ENCODE measurements at regions not wholly inside any gene's neighbourhood (a gene's known extent, or its start where the extent isn't known, plus 50 kb on each side); places are given as distances from the start of the nearest gene placed in this dataset.

DNA sequence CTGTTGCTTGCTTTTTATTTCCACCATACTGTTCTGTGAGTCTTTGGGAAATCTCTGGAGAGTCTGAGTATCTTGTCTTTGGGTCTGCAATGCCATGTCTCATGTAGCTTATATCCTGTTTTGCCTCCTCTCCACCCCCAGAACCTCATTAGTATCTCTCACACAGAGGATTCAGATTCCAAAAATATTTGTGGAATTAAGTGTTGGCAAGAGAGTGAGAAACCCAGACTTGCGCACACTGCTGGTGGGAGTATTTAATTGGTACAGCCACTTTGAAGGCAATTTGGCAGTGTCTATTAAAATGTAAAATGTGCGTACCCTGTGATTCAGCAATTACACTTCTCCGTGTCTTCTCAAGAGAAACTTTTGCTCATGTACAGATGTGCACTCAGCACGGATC is 68.6 kb downstream of the ZNF621 start:
- peak; percentile 90 for DNase-seq

DNA sequence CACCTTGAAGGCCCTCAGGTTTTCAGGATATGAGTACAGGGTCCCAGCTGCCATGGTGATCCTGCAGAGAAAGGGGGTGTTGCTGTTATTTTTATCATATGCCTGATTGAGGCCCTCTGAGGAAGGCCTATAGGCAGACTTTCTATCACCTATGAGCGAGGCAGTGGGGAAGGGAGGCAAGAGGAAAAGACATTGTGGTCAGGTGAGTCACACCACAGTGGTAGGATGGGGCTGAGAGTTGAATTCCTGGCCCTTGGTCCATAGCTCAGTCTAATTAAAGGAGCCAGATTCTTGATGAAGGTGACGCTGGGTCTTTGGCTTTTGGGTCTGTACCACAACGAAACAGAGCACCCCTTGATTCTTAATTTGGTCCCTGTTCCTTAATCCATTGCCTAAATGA is 72.7 kb downstream of the ZNF621 start:
- peak; percentile 44 for DNase-seq

GRCh38 chr3:40598338-40598737 is 73.6 kb downstream of the ZNF621 start:
- DNase-seq = no peak

GRCh38 chr3:40598962-40599361 is 74.2 kb downstream of the ZNF621 start:
- DNase-seq = no peak

- DNase-seq = no peak
Measured at GRCh38 chr3:40602778-40603385, 78.1 kb downstream of the ZNF621 start.

DNA sequence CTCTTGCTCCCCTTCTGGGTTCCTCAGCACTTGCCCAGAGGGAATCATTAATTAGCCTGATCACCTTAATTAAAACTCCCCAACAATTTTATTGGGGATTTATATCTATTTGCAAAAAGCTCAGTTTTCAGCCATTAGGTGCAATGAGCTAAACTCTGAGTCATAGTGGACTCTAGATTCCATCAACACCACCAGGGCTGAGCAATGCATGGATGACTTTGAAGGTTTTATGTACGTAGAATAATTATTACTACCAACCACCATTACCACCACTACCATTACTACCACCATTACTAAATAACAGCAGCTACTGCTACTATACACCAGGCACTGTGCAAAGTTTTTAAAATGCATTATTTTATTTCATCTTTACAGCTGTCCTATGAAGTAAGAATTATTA is 81.2 kb downstream of the ZNF621 start:
- DNase-seq = no peak

DNA sequence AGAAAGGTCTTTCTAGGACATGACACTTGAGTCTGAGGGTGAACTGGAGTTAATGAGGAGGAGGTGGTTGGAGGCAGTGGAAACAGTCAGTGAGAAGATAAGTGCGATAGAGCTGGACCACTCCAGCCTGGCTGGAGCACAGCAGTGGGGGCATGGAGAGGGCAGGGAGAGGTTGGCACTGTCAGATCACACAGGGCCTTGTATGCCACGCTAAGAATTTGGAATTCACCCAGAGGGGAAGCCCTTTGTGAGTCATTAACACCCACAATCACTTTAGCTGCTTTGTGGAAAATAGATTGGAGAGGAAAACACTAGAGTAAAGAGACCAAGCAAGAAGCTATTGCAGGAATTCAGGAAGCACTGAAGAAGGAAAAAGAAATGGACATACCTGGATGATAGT is 83.3 kb downstream of the ZNF621 start:
- no peak for DNase-seq

- no peak for DNase-seq
Measured at GRCh38 chr3:40613306-40613705, 88.5 kb downstream of the ZNF621 start.

GRCh38 chr3:40615110-40615915 is 90.6 kb downstream of the ZNF621 start:
- DNase-seq = no peak

GRCh38 chr3:40615918-40616819 is 91.4 kb downstream of the ZNF621 start:
- DNase-seq = no peak

- DNase-seq = no peak
Measured at GRCh38 chr3:40617084-40617483, 92.3 kb downstream of the ZNF621 start.

DNA sequence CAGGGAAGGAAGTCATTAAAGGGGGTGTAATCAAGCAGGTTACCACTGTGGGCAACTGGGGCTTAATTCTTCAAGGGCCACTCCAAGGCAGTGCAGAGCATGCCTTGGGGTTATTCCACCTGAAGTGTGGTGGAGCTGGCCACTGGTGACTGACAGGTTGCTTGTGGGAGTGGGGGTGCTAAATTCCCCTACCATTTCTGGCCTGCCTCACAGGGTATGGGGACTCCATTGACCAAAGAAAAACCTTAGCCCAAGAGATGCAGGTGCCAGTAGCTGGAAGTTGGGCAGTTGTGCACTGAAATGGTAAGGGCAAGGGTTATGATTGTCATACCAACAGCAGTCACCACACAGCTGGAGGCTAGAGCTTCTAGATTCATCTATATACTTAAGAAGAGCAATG is 93.4 kb downstream of the ZNF621 start:
- DNase-seq = no peak

- DNase-seq = no peak
Measured at GRCh38 chr3:40620151-40620550, 95.4 kb downstream of the ZNF621 start.

DNA sequence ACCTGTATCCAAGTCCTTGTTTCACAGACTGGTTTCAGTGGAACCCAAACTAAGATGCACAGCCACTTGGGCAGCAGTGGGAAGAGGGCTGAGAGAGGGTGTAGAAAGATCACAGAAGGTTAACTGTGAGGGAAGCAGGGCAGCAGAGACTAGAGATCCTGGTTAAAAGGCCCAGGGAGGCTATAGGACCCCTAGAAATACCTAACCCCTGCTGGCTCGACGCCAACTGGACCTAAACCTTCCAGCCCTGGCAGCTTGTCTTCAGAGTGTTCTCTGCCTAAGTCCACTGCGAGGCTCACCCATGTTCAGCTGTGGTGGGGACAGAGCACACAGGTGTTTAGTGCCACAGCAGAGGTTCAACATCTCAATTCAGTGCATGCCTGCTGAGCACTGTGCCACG is 96.5 kb downstream of the ZNF621 start:
- no peak for DNase-seq

- no peak for DNase-seq
Measured at GRCh38 chr3:40623567-40623966, 98.8 kb downstream of the ZNF621 start.

- no peak for DNase-seq
Measured at GRCh38 chr3:40624189-40624769, 99.5 kb downstream of the ZNF621 start.

DNA sequence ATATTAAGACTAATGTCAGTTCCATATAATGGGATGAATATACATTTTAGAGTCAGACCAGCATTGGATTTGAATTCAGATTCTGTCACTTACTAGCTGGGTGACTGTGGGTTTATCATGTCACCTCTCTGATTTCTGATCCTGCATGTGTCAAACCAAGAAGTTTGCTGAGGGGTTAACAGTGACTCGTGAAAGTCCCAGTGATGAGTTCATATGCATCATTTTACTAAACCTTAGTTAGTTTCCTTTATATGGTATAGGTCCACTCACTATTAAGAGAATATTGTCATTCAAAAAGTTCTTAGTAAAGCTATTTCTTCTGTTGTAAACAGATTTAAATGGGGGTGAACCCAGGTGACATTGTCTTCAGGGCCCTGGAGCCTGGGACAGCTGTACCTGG is 102.3 kb downstream of the ZNF621 start:
- DNase-seq = no peak

- no peak for DNase-seq
Measured at GRCh38 chr3:40628984-40629383, 104.2 kb downstream of the ZNF621 start.

DNA sequence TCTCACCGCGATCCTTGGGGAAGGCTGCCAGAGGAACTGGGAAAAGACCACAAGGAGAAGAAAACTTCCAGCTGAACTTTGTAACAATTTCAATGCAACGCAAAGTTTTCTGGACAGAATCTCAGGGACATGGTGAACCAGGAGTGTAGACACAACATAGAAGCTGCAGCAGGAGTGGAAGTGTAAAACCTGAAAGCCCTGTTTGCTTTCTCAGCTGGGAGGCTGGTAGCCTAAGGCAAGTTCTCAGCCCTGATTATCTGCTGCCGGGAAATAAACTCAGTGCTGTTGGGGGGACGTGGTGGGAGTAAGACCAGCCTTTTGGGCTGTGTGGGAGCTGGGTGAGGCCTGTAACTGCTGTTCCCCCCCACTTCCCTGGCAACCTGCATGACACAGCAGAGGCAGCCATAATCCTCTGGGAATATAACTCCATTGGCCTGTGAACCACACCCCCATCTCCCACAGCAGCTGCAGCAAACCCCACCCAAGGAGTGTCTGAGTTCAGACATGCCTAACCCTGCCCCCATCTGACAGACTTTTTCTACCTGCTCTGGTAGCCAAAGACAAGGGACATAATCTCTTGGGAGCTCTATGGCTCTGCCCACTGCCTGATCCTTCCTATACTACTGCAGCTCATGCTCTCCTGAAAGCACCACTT is 106.7 kb downstream of the ZNF621 start:
- DNase-seq = no peak

- no peak for DNase-seq
Measured at GRCh38 chr3:40637906-40638305, 113.1 kb downstream of the ZNF621 start.

GRCh38 chr3:40639006-40639405 is 114.2 kb downstream of the ZNF621 start:
- no peak for DNase-seq

- no peak for DNase-seq
Measured at GRCh38 chr3:40642812-40643211, 118.1 kb downstream of the ZNF621 start.

- no peak for DNase-seq
Measured at GRCh38 chr3:40645883-40646282, 121.1 kb downstream of the ZNF621 start.
